HG03280 (cell line): ENCODE measurements at regions not wholly inside any gene's neighbourhood (a gene's known extent, or its start where the extent isn't known, plus 50 kb on each side); places are given as distances from the start of the nearest gene placed in this dataset.

Source experiments
- ATAC-seq: cut with Tn5 transposase; IDR thresholded peaks from one replicate; pipeline ENCODE4 v1.9.1; 2021; ENCODE audit warnings: mild to moderate bottlenecking, moderate library complexity; ENCODE audit not compliant: unreplicated experiment

DNA sequence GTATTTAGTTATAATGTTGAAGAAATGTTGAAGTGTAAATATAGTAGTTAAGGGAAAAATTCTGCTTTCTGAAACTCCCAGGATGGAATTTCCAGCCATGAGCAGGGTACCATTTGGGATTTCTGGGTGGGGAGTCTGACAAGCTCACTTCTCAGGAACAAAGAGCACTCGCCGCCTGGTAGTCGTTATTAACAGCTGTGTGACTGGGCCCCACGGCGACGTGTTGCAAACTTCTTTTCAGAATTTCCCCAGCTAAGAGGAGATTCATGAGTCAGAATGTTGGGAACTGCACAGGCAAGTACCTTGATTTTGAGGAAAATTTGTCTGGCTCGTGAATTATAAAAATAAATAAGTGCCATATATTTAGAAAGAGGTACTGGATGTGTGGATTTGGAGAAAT, 103.7 kb downstream of the LACC1 start:
- ATAC-seq, result no peak

GRCh38 chr13:43984292-43984691, 104.6 kb downstream of the LACC1 start:
- ATAC-seq, result no peak

GRCh38 chr13:43985422-43986072, 105.8 kb downstream of the LACC1 start:
- no peak for ATAC-seq

DNA sequence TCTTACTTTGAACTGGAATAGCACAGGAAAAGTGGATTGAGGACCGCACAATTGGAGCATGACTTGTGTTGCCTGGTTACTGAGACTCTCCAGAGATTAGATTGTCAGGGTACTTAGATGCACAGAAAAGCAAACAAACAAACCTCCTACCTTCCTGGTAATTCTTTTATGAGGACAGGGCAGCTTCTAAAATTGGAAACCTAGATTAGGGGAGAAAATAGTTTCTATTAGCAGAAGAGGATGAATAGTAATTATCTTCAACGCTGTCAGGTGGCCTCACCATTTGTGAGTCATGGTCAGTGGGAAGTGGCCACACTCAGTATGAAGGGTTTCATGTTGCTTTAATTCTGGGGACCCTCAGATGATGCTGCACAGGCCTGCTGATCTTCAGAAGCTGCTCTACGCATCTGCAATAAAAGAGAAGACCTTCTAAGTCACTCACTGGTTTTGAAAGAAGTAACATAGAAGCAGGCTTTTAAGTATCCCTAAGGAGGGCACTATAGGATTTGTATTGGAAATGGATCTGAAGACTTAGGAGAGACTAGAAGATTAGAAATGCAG, 106.8 kb downstream of the LACC1 start:
- no peak for ATAC-seq

DNA sequence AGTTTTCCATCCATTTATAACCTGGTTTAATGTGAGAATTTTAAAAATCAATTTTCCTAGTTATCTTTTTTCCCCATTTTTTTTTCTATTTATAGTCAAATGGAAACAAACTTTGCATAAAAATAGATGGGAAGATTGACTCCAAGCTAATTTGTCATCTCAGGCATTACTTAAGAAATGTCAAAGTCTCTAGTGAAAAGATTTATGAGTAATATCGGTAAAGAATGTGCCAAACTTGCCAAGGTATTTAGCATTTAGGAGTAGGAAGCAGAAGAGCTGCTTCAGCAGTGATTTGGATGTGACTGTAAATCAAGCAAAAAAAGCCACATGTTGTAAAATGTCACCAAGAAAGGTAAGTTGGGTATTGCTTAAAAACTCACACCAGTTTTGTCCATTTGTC, 108.6 kb downstream of the LACC1 start:
- no peak for ATAC-seq

DNA sequence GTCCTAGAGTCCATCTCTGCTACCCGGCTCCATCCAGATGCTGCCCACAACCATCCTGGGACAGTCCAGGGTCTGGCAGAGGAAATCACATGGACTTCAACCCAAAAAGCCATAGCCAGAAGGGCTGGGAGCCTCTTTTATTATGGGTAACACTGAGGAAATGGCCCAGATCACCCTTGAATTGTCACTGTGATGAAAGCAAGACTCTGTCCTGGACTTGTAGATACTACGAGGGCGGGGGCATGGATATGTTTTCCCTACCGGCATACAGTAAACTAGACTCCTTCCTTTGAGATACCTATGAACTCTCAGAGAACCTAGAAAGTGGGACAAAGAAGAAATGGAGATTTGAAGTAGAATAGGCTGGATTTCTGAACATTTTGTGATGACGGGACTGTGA, 110.3 kb downstream of the LACC1 start:
- no peak for ATAC-seq

DNA sequence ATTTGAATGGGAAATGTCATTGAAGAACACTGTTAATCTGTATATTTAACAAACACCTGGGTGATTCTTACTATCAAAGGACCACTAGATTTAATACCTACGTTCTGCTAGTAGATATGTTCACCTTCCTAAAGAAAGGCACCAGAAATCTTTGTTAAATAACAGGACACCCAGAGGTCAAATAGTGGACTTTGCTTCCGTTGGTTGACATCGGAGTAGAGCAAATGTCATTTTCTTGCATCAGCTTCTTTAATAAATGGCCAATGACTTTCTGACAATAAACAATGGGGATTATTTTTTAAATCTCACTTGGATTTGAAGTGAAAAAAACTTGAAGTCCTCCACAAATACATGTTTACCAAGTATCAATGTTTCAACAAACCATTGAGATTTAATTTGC, 111.1 kb downstream of the LACC1 start:
- ATAC-seq, result no peak

DNA sequence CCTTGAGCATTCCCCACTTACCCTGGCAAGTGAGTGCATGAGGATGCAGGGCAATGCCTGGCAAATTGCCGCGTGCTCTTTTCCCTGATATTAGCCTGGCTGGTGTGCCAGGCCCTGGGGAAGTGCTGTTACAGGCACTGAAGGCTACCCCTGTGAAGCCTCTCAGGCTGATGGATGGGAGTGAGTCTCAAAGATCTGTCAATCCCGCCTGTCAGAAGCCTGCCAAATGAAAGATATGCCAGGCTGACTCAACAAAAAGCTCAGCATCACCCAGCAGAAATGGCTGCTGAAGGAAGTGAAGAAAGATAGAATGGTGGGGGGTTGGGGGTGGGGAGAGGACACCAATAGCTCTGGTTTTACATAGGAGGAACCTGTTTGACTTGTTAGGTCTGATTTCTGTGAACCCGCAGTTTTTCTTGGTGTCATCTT, 112.1 kb downstream of the LACC1 start:
- no peak for ATAC-seq

DNA sequence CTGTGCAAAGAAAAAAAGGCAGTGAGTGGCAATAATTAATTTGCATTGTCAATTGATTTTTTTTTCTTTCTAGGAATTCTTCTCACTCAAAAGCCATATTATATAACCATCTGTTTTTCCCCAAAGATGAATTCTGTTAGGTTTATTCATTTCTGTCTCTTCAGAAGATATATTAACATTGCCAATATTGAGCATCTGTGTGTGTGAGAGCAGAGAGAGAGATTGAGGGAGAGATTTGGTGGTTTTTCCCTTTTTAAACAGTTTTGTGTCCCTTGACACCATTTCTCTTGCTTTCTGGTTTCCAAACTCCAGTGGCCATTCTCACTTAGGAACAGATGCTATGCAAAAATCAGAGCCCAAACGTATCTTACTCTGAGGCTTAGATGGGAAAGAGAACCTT, 112.5 kb downstream of the LACC1 start:
- no peak for ATAC-seq

DNA sequence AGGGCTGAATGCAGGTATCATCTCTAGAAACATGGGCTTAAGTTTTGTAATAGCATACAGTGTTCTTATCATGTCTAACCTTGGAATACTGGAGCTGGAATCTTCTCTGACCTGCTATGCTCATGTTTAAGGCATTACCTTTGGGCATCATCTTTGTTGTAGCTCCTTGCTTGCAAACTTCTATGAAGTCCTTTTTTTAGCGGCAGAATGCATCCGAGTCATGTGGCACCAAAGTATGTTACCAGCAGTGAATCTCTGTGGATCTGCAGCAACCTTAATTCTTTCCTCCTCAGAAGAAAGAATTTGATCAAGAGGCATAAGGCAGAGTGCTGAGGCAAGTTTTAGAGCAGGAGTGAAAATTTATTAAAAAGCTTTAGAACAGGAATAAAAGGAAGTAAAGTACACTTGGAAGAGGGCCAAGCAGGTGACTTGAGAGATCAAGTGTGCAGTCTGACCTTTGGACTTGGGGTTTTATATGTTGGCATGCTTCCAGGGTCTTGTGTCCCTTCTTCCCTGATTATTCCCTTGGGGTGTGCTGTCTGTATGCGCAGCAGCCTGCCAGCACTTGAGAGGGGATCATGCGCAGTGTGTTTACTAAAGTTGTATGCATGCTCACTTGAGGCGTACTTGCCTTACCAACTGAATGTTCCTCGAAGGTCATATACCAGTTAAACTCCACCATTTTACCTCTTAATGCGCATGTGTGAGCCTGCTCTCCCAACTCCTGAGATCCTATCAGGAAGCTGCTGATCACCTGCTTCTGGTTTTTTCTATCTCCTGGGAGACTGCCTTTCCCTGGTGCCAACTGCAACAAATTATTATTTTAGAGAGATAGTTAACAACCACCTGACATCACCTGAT, 115.5 kb downstream of the LACC1 start:
- no peak for ATAC-seq

GRCh38 chr13:43996221-43996620, 116.5 kb downstream of the LACC1 start:
- ATAC-seq, result no peak

- no peak for ATAC-seq
Measured at GRCh38 chr13:44003481-44003880, 123.8 kb downstream of the LACC1 start.

DNA sequence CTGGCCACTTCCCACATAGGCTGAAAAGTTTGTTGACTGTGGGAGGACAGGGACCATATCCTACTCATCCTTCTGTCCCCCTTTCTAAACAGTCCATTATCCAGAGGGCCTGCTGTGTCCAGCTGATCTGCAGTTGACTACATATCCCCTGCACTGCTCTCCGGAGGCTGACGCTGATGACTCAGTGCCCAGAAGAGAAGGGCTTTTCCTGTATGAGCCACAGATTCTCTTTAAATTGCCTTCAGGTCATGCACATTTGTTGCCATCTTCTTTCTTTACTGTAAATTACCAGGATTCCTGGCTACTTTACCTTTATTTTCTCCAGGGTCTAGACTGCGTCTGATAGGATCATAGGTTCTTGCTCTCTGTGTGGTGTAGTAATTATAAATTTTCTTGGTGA, 125.2 kb downstream of the LACC1 start:
- no peak for ATAC-seq

DNA sequence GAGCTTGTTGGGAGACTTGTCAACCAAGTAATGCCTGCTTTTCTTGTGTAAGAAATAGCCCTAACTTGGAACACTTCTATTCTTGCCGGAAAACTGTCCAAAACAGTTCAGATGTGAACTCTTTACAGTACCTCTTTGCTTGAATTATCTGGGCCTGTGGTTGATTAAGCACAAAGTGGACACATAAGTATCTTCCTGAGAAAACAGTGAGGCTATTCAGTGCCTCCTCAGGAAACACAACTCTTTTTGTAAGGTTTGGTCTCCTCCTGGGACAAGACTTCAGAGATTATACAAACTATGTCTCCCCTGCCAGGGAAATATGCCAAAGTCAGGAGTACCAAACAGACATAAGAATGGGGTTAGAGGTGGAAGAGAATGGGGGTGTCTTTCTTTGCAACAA, 127.7 kb downstream of the LACC1 start:
- ATAC-seq, result no peak

DNA sequence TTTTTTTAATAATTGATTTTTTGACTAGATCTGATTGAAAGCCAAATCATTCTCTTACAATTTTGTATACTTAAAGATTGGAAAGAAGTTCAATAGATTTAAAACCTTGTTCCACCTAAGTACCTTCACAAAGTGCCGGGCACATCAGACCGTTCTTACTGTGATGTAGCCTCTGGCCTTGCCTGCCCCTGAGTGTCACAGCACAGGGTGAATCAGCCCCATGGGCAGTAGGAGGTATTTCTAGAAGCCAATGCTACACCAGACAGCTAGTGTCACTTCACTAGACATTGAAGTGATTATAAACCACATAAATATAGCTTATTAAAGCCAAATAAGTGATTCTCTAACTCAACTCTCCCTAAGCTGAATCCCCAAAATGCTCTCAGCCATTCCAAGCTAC, 131.3 kb downstream of the LACC1 start:
- no peak for ATAC-seq

DNA sequence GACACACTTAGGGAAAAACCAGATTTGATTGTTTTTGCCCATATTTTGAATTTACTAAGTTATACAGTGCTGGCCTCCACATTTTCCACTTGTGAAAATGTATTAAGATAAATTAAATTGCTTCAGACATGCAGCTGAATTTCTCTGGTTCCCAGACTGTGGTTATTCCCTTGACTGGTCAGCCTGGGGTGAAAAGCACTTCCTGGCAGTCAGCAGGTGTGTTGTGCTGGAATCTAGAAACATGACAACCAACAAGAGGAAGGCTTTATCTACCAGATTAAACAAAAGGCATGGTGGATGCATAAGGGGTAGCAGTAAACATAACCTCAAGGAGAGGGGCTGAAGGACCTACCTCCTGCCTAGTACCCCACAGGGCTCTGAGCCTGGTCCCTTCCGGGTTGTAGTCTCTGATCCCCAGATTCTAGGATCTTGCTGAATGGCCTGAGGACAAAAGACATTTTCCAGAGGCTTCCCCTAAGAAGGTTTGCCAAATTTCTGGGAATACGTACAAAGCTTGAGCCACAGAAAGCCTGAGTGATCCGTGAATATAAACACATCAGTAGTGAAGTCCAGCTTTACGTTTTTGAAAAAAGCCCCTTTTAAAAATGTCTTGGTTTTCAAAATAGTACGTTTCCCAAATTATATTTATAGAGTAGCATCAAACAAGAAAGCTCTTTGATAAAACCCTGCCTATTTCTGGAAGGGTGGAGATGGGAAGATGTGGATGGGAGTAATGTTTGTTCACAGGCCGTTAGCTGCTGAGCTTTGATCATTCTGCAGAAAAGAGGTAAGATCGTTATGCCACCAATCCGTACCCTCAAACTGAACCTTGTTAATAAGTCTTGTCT, 133.4 kb downstream of the LACC1 start:
- ATAC-seq, result no peak

- no peak for ATAC-seq
Measured at GRCh38 chr13:44013758-44014291, 134.1 kb downstream of the LACC1 start.

GRCh38 chr13:44014501-44014900, 134.8 kb downstream of the LACC1 start:
- ATAC-seq, result no peak

- ATAC-seq, result no peak
Measured at GRCh38 chr13:44015118-44015517, 135.4 kb downstream of the LACC1 start.

DNA sequence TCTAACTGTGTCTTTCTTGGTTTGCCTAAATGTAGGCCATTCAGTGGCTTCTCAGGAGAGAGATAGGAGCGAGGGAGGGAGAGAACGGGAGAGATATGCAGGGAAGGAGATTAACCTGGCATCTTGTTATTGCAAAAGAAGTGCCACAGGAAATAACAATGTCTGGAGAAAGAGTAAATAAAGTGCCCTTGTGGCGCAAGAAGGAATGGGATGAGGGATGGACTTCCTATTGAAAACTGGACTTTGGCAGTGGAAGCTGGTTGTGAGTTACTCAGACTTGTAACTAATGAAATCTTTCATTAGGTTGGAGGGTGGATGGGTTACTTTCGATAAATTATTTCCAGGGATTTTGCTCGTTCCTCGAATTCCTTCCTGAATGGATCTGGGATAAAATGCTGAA, 136.1 kb downstream of the LACC1 start:
- ATAC-seq, result no peak

DNA sequence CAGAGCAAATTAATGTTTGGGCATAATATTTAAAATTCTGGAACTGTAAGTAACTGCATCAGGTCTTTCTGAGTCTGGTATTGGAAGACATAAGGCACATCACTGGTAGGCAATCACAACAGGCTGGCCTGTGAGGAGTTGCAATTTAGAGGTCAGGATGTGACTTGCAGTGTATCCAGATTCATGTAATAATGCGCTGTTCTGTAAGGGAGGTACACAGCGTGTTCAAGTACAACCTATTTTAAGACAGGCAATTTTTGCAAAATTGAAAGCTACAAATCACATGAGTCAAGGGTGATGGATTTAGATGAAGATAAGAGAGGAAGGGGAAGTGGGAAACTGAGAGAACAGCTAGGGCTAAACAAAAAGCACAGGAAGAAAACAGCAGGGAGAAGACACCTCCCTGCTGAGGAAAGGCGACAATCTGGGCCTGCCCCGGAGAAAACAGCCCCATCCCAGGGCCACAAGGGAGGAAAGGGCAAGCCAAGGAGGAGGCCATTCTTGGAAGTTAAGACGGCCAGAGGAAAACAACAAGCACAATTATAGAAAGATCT, 138.1 kb downstream of the LACC1 start:
- no peak for ATAC-seq
